Limb (tissue), 2 donors: ENCODE measurements at regions not wholly inside any gene's neighbourhood (a gene's known extent, or its start where the extent isn't known, plus 50 kb on each side); places are given as distances from the start of the nearest gene placed in this dataset.
"Not testable (repeated sequence)": the region's sequence is repeated elsewhere in the genome, so short reads cannot be mapped to it uniquely, and the experiment has no call there.

Experiments
- DNase-seq, 2 donors: peaks; one replicate each; pipeline ENCODE4 v3.0.0-alpha.2; 2016; ENCODE audit errors: extremely low spot score in 2 of 2

- DNase-seq, result no peak
Observed at GRCh38 chr14:87252103-87252502, 740.9 kb downstream of the GALC start.

GRCh38 chr14:87251011-87251410, 742.0 kb downstream of the GALC start:
- DNase-seq, result no peak

- no peak for DNase-seq
Observed at GRCh38 chr14:87241018-87241768, 751.8 kb downstream of the GALC start.

- DNase-seq, result not testable (repeated sequence)
Observed at GRCh38 chr14:87240319-87240718, 752.7 kb downstream of the GALC start.

- DNase-seq, result no peak
Observed at GRCh38 chr14:87233806-87234384, 759.1 kb downstream of the GALC start.

- DNase-seq, result no peak
Observed at GRCh38 chr14:87233266-87233665, 759.7 kb downstream of the GALC start.

- DNase-seq, result no peak
Observed at GRCh38 chr14:87231336-87232026, 761.5 kb downstream of the GALC start.

- DNase-seq, result no peak
Observed at GRCh38 chr14:87230726-87231125, 762.3 kb downstream of the GALC start.

- no peak for DNase-seq
Observed at GRCh38 chr14:87229131-87229530, 763.9 kb downstream of the GALC start.

- DNase-seq, result no peak
Observed at GRCh38 chr14:87217023-87217422, 776.0 kb downstream of the GALC start.

- no peak for DNase-seq
Observed at GRCh38 chr14:87214558-87214957, 778.4 kb downstream of the GALC start.

GRCh38 chr14:87207756-87208155, 785.2 kb downstream of the GALC start:
- no peak for DNase-seq

GRCh38 chr14:87205811-87206210, 787.2 kb downstream of the GALC start:
- DNase-seq, result no peak

GRCh38 chr14:87203346-87203745, 789.6 kb downstream of the GALC start:
- DNase-seq, result no peak

- no peak for DNase-seq
Observed at GRCh38 chr14:87199381-87199780, 793.6 kb downstream of the GALC start.

- no peak for DNase-seq
Observed at GRCh38 chr14:87196436-87196835, 796.5 kb downstream of the GALC start.

GRCh38 chr14:87187786-87188185, 805.2 kb downstream of the GALC start:
- DNase-seq, result no peak

GRCh38 chr14:87186737-87187136, 806.2 kb downstream of the GALC start:
- DNase-seq, result no peak

- DNase-seq, result no peak
Observed at GRCh38 chr14:87185961-87186560, 806.9 kb downstream of the GALC start.

GRCh38 chr14:87184180-87184579, 808.8 kb downstream of the GALC start:
- DNase-seq, result no peak

- no peak for DNase-seq
Observed at GRCh38 chr14:87181288-87181687, 811.7 kb downstream of the GALC start.

- no peak for DNase-seq
Observed at GRCh38 chr14:87179936-87180335, 813.0 kb downstream of the GALC start.
